Tibial nerve (tissue), 3 donors: ENCODE measurements at regions not wholly inside any gene's neighbourhood (a gene's known extent, or its start where the extent isn't known, plus 50 kb on each side); places are given as distances from the start of the nearest gene placed in this dataset.

Experiments
- POLR2A ChIP-seq, 2 donors: fragments of 450-650 bp; IDR thresholded peaks; one replicate each; pipeline ENCODE4 v1.6.1; 2017; ENCODE audit warnings: antibody characterized with exemption in 2 of 2, mild to moderate bottlenecking in 2 of 2, moderate library complexity in 2 of 2
- TF ChIP-seq, protein P1 (sequence below), 5 experiments: fragments of 200-600 bp in 3 of 5; fragments of 450-650 bp in 2 of 5; sonication (generic) in 3 of 5; IDR thresholded peaks; one replicate each; pipeline ENCODE4 v1.5.1; 2016 to 2019; ENCODE audit warnings: antibody characterized with exemption in 5 of 5, mild to moderate bottlenecking in 3 of 5, moderate library complexity in 2 of 5

DNA sequence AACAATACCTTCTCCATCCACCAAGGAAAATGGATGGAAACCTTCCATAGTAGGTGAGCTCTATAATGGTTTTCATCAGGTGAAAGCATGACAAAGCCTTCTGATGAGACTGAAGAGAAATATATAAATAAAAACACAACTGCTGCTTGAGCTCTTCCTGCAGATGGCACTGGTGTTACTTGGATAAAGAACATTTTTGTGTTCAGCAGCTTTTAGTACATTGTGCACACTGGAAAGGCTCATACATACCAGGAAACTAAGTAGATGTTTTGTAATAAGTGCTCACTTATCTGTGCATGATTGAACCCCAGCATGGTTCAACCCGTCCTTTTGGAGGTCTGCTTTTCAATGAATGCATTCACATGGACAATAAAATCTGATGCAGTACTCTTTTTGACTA, 357.3 kb upstream of the MIS18BP1 start:
- TF ChIP-seq POLR2A (IDR thresholded peaks at IDR 0.05) = no peak
- TF ChIP-seq, protein P1, sequence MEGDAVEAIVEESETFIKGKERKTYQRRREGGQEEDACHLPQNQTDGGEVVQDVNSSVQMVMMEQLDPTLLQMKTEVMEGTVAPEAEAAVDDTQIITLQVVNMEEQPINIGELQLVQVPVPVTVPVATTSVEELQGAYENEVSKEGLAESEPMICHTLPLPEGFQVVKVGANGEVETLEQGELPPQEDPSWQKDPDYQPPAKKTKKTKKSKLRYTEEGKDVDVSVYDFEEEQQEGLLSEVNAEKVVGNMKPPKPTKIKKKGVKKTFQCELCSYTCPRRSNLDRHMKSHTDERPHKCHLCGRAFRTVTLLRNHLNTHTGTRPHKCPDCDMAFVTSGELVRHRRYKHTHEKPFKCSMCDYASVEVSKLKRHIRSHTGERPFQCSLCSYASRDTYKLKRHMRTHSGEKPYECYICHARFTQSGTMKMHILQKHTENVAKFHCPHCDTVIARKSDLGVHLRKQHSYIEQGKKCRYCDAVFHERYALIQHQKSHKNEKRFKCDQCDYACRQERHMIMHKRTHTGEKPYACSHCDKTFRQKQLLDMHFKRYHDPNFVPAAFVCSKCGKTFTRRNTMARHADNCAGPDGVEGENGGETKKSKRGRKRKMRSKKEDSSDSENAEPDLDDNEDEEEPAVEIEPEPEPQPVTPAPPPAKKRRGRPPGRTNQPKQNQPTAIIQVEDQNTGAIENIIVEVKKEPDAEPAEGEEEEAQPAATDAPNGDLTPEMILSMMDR (IDR thresholded peaks at IDR 0.05) = no peak
